ENCODE measurements at regions not wholly inside any gene's neighbourhood (a gene's known extent, or its start where the extent isn't known, plus 50 kb on each side); places are given as distances from the start of the nearest gene placed in this dataset.
A peak's percentile ranks its signal among the peaks of the same experiment; 100 is the strongest.

DNA sequence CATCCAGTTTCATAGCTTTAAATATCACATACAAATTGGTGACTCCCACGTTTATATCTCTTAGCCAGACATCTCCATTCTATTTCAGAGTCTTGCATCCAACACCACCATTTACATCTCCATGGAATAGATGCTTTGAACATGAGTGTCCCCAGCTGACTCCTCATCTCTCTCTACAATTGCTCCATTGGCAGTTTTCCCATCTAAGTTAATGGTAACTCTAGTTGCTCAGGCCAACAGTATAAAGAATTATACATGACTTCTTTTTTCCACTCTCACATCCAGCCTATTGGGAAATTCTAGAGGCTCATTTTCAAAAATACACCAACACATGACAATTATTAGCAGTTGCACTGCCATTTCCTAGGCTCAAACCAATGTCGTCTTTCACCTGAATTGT is 388.2 kb downstream of the STIM2 start:
- FAIRE-seq = no peak
- DNase-seq (ENCODE audit: insufficient read length, low spot score) = no peak

DNA sequence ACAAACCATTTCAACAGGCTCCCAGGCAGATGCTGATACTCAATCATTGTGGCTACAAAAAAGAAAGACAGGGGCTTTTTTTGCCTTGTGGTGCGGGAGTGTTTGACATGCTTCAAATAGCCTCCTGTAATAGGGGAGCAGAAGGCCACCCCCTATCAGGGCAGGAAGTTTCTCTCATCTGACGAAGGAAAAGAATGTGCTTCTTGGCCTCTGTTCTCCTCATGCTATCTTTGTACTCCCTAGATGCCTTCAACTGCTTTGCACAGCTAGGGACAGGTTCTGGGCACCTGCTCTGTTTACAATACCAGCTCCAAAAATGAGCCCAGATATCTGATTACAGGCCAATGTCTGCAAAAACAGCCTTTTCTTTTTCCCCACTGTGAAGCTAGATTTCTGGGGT is 391.1 kb downstream of the STIM2 start:
- DNase-seq (ENCODE audit: insufficient read length, low spot score) = no peak
- no peak for FAIRE-seq

DNA sequence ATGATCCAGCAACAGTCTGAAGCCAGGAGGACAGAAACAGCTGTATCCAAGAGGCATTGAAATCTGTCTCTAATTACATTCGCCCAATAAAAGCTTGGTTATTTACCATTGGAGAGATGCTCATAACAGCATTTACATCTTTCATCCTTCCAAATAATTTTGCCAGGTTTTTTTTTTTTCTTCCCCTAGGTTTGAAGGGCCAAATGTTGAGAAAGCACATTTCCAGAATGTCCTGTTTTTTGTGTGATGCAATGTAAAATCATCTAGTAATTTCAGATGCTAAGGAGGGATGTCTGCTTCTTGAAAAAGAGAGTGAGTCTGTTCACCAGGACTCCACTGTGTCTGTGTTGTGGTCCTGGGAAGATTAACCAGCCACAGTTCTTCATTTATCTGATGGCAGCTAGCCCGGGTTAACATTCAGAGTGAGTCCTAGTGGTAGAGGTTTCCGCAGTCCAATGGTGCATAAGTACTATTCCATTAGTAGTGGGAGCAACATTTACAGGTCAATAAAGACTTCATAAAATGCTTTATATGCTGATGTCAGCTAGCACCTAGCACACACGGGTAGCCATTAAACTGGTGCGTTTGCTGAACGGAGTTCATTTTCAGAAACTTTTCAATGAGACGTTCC is 406.8 kb downstream of the STIM2 start:
- FAIRE-seq = no peak

DNA sequence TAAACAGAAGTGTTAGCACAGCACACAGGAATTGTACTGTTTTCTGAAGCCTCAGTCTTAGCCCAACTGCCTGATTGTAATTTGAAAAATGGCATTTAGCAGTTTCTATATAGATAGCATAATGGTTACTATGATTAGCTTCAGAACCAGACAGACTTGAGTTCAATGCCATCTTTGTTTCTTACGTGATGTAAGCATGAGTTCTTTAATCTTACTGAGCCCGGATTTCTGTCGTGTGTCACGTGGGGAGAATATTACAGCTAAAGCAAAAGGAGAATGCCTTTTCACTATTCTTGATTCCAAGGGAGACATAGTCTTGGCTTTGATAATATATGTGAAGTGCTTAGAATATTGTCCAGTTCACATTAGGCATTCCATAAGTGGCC is 407.3 kb downstream of the STIM2 start:
- DNase-seq (ENCODE audit: insufficient read length, low spot score) (no peak), FAIRE-seq (no peak)

More for the DNA sequence above, 406.8 kb downstream of the STIM2 start:
- no peak for DNase-seq (ENCODE audit: insufficient read length, low spot score)

DNA sequence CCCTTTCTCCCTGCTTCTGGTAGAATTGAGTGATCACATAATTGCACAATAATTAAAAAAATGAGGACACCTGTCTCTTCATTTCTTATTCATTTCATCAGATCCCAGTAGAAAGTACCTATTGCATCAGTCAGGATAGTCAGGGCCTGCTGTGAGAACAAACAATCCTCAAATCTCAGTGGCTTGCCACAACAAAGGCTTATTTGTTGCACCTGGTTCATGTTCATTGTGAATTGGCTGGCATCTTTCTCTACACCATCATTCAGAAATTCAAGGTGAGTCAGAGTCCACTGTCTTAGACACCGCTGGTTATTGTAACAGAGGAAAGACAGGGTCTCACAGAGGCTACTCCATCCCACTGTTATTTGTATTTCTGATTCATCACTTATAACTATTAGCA is 409.8 kb downstream of the STIM2 start:
- FAIRE-seq (no peak), DNase-seq (ENCODE audit: insufficient read length, low spot score) (no peak)

DNA sequence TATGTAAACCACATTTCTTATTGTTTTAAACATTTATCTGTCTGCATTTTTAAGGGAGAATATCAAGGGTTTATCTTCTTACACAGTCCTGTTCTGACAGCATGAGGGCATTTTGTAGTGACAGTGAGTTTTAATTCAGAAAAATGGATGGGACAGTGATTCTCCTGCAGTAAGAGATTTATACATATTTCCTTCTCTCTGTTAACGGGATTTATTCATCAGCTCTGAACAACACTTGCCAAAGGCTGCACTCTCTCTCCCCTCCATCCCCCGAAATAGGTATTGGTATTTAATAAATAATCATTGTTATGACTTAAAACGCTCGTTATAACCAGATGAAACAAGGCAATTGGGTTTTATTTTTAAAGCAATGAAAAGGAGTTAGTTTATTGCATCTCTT is 410.9 kb downstream of the STIM2 start:
- FAIRE-seq (no peak), DNase-seq (ENCODE audit: insufficient read length, low spot score) (no peak)

DNA sequence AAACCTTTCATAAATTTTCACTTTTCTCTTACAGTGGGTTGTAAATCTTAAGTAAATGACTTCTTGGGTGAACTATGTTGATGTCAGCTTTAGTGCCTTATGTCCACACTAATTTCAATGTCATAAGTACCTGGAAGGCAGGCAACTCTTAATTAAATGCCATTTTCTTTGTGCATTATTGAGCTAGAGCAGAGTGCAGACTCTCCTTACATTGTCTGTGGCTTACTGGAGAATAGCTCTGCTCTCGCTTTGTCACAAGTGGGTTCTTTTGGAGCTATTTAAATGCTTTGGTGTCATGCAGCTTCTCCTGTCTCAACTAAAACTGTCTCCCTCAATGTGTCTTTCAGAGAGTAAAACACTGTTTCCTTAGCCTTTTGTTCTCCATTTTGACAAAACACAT is 411.6 kb downstream of the STIM2 start:
- no peak for FAIRE-seq
- DNase-seq (ENCODE audit: insufficient read length, low spot score) = no peak

DNA sequence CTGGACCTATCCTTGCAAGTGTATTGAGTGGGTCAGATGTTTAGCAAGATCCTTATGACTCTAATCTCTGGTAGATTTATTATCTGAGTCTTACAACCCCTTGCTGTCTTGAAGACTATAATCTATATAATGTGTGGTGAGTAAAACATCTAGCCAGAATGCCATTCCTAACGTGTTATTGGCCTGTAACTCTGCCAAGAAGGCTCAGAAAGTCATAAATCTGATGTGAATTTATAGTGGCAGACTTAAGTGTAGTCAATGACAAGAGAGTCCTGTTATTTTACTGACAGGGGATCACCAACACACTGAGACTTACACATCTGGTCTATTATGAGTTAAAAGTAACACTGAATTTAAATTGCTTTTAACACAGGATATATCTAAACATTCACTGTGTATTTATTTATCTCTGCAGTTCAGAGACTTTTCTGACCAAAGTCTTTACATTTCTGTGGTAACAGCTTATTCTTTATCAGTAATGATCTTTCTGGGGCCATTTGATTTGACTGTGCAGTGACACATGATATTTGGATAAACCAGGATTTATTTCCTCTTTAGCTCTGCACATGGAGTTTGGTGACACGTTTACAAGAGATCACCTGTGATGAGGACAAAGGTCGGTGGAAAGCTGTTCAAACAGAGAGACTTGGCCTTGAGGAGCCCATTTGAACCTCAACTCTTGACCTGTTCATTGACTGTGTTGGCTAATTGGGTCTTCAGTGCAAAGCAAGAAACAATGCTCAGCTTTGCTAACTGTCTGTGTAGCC is 415.8 kb downstream of the STIM2 start:
- FAIRE-seq = no peak
- no peak for DNase-seq (ENCODE audit: insufficient read length, low spot score)

DNA sequence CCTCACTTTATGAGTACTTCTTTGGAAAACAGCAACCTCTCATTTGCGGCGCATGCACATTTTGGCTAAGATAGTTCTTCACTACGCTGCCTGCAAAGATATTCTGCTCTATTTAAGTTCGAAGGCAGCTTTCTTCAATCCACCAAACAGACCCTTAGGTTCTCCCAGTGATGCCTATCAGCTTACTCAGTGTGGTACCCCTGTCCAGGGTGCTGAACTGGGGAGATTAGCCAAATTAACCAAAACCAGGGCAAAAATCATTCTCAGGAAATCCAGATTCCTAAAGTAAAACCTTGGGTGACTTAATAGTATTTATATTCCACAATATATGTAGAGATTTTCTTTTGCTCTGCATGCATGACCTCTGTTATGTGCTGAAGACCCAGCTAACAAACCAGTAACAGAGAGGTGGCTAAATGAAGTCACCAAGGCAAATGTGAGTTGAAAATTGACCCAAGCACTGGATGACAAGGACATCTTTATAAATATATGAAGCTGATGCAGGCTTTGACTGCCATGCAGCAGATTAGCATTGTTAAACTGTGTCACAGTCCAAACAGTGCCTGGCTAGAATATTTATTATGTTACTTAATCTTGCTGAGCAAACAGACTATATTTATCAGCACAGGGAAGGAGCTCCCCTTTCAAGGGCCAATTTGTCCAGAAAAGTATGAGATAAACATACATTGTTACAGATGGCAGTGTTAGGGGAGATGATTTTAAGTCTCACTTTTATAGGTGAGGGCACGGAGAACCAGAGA is 418.2 kb downstream of the STIM2 start:
- FAIRE-seq (no peak), DNase-seq (ENCODE audit: insufficient read length, low spot score) (peak; percentile 5)

DNA sequence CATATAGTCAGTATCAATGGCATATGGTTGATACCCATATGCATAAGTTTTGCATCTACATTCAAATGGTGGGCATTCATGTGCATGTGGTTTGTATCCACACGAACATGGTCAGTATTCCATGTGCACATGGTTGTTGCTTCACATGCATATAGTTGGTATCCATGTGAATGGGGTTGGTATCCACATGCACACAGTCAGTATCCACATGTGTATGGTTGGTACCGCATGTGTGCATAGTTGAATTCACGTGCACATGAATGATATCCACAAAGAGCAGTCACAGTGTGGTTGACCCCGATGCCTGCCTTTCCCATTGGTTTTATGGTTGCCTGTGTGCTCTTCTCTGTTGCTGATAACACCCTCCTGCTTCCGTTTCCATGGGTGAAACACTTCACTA is 427.9 kb downstream of the STIM2 start:
- peak; percentile 71 for FAIRE-seq

DNA sequence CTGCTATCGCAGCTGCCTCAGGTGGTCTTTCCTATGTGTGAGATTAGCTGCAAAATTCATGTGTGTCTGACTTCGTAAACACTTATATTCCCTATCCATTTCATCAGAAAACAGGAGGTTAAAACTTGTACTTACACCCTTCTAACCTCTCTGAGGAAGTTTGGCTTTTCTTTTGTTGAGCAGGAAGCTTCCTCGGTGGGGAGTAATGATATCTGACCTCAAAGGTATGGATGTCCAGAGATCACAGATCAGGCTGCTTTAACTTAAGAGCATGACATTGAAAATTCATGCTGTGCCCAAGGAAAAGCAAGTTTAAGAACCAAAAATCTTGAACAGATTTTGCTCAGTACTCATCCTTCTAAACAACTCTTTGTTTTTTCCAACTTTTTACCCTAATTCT is 429.1 kb downstream of the STIM2 start:
- DNase-seq (ENCODE audit: insufficient read length, low spot score) (no peak), FAIRE-seq (no peak)

More for the DNA sequence above, 427.9 kb downstream of the STIM2 start:
- DNase-seq (ENCODE audit: insufficient read length, low spot score) = no peak

DNA sequence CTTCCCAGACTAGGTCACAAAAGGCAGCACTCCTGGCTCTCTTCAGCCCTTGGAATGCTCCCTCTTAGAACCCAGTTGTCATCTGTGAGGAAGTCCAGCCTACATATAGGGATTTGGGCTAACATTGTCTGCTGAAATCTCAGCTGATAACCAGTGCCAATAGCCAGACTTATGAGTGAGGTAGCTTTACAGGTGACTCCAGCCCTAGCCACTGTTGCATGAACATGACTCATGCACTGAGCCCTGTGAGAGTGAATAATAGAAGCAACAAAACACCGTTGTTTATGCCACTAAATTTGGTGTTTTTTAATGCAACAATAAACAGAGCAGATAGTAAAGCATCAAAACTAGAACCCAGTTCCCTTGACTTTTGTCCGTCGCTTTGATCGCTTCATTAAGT is 433.2 kb downstream of the STIM2 start:
- no peak for FAIRE-seq
- DNase-seq (ENCODE audit: insufficient read length, low spot score) = no peak

DNA sequence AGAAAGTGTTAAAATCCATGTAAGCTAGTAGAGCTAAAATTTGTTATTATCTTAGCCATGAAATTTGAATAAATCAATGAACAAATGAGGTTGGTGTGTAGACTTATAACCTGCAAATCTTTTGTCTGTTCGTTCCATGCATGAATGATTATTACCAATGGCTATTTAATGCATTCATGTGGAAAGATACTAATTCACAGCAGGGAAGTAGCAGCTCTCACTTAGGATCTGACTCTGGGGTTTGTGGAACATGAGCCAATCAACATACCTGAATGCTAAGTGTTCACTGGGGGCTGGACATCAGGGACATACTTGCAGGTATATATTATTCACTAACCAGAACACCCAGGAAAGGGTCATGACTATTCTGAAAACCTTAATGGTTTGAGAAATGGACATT is 444.1 kb downstream of the STIM2 start:
- FAIRE-seq (no peak), DNase-seq (ENCODE audit: insufficient read length, low spot score) (no peak)

DNA sequence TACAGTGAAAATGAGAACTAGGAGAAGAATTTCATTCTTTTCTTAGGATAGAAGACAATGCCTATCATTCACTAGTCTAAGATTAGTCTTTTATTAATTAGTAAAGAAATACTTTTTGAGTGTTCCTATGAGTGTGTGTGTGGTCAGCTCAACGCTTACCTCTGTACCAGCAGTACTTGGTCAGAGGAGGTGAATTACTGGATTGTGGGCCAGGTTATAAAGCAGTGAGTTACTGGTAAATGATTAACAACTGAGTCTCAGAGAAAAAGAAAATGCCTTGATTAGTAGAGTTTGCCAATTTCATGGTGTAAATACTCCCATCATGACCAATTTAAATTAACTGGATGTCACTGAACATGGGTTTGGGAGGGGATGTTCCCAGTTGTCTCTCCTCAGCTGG is 444.6 kb downstream of the STIM2 start:
- FAIRE-seq (no peak), DNase-seq (ENCODE audit: insufficient read length, low spot score) (no peak)

DNA sequence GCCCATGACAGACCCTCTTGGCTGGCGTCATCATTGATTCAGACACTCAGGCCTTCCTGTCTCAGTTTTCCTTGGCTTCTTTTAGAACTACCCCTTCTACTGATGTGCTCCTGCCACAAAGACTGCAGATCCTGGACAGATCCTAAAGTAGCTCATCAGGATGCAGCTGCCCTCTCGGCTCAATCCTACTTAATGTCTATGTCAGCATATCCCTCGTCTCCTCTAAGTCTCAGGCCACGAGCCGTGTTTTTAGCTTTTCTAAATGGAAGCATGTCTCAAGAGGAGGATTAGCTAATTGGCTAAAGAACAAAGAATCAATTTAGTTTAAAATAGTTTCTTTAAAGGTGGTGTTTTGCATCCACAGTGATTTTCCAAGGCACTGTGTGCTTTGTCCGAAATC is 447.7 kb downstream of the STIM2 start:
- FAIRE-seq (no peak), DNase-seq (ENCODE audit: insufficient read length, low spot score) (no peak)

DNA sequence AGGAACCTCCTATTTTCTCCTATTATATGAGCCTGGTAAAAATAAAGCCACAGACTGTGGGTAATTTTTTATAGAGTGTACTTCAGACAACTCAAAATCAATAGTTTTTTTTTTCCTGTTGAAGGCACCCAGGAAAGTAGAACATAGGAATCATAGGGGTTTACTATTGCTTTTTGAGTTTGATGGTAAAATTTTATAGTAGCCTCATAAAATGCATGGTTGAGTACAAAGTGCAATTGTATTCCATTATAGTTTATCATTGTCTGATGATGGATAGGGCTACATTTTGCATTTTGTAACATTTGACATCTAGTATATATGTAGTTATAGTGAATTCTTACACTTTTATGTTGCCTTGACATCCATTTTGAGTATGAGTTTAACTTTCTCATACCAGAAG is 455.0 kb downstream of the STIM2 start:
- no peak for FAIRE-seq
- no peak for DNase-seq (ENCODE audit: insufficient read length, low spot score)

DNA sequence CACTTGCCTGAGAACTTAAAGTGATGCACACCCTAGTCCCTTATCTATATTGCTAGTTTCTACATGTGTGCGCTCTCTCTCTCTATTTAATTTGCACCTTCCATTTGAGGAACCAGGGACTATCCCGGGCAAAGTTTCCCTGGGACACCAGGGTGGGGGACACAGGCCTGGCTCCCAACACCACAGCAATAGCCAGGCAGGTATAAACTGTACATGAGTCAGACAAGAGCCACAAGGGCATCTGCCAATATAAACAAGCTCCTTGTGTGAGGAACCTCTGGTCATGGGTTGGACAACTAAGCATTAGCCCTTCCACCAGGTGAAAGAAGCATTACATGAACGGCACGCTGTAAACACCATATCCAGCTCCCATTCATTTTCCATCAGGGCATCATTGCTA is 455.5 kb downstream of the STIM2 start:
- no peak for FAIRE-seq
- no peak for DNase-seq (ENCODE audit: insufficient read length, low spot score)

DNA sequence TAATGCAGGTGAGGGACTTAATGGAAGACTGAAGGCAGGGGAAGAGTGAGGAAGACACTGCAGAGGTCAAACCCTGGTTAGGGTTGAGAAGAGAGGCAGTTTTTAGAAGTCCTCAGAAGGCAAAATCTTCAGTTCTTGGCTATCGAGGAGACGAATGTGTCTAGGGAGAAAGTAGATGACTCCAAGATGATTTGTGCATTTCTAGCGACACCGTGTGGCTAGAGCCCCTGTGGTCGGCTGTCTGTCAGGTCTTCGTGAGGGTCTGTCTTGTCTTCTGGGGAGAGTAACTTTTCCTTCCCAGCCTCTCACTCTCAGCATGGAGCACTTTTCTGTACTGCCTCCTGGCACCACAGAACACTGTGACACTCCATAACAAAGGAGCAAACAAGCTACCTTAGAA is 458.1 kb downstream of the STIM2 start:
- DNase-seq (ENCODE audit: insufficient read length, low spot score) = no peak
- no peak for FAIRE-seq

DNA sequence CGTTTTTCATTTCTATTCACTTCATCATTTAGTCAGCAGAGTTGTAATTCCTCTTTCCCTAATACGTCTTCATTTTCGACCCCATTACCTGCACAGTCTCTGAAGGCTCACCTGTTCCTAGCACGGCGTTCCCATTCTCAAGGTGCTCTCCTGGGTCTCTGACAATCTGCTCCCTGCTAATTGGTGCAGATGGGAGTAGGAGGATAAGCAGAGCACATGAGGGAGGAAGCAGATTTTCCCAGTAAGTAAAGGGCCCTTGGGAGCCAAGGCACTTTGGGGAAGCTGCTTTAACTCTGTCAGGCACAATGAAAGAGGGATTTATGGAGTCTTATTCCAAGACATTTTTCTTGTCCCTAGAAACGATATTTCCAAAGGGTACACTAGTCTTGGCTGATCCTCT is 466.4 kb downstream of the STIM2 start:
- FAIRE-seq (no peak), DNase-seq (ENCODE audit: insufficient read length, low spot score) (no peak)

DNA sequence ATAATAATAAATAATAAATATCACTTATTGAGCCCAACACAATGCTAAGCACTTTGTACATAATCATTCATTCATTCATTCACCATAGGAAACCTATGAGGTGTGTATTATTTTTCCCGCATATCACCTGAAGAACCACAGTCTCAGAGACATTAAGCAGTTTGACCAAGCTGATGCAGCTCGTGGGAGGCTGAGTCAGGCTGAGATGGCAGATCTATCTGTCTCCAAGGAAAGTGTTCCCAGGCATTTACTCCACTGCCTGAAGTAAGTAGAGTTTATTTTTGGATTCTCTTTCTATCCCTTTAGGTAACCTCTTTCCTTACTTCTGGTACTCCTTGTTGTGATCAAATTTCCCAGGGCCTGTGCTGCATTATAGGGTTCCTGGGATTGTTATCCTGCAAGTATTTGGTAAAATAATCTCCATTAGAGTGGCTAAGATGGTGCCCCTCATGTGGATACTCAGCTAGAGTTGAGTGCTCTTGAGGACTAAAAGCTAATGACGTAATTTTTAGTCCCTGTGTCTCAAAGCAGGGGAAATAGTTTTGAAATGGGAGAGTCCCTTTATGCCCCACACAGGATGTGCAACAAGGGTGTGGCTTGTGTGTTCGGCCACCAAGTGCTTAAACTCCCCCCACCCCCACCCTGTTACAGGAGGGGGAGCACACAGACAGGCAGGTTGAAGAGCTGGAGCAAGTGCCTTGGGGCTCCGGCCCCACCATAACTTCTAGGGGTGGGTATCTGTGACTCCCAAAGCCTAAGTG is 467.0 kb downstream of the STIM2 start:
- DNase-seq (ENCODE audit: insufficient read length, low spot score) (no peak), FAIRE-seq (no peak)

DNA sequence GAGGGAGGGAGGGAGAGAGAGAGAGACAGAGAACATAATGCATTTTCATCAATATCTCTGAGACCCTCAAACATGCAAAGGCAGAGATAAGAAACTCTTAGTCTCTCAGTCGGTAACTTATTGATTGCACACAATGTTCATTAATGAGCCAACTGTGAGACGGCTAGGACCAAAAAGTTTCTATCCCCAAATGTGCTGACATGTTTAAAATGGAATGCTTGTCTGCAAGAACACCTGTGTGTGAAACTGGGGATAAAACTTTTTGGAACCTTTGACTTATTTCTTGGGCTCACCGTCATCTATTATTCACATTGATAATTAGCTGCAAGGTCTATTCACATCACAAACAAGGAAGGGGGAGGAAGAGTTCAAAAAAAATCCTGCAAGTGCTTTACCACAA is 477.9 kb downstream of the STIM2 start:
- no peak for FAIRE-seq

More for the DNA sequence above, 477.9 kb downstream of the STIM2 start:
- DNase-seq (ENCODE audit: insufficient read length, low spot score) = no peak

Measured in HTR-8/SVneo (cell line).